NB4 (cell line): ENCODE measurements at regions not wholly inside any gene's neighbourhood (a gene's known extent, or its start where the extent isn't known, plus 50 kb on each side); places are given as distances from the start of the nearest gene placed in this dataset.

Experiments
- DNase-seq: peaks from one replicate; pipeline ENCODE4 v3.0.0; 2010; ENCODE audit warnings: low read depth
- H3K4me3 ChIP-seq: one replicate; pipeline ENCODE4 v1.5.1; 2011; ENCODE audit warnings: mild to moderate bottlenecking, low read depth, low read length, moderate library complexity
- CTCF ChIP-seq: IDR thresholded peaks from one replicate; pipeline ENCODE4 v1.5.1; 2012; ENCODE audit warnings: low read depth, low read length
- MAX ChIP-seq: IDR thresholded peaks from 2 replicates; pipeline ENCODE4 v1.6.1; 2011; ENCODE audit warnings: low read depth, low read length
- MYC ChIP-seq: IDR thresholded peaks from 2 replicates; pipeline ENCODE4 v1.6.1; 2011; ENCODE audit warnings: low read depth, low read length
- POLR2A ChIP-seq: IDR thresholded peaks from 2 replicates; pipeline ENCODE4 v1.6.1; 2011; ENCODE audit warnings: mild to moderate bottlenecking; ENCODE audit not compliant: insufficient read length; ENCODE audit errors: extremely low read depth

- no peak overlapping the region for H3K4me3 ChIP-seq
- TF ChIP-seq POLR2A (no peak), CTCF (no peak), MYC (no peak), MAX (no peak)
- DNase-seq = no peak
Measured at GRCh38 chrX:140110081-140110650, 144.8 kb upstream of the CXorf66 start.

GRCh38 chrX:140104760-140105159 is 139.4 kb upstream of the CXorf66 start:
- TF ChIP-seq POLR2A (no peak), CTCF (no peak), MAX (no peak), MYC (no peak)
- DNase-seq = no peak
- H3K4me3 ChIP-seq = no peak overlapping the region

- H3K4me3 ChIP-seq = no peak overlapping the region
- DNase-seq = no peak
- no peak for TF ChIP-seq CTCF
- TF ChIP-seq MYC = no peak
- TF ChIP-seq MAX = no peak
- TF ChIP-seq POLR2A = no peak
Measured at GRCh38 chrX:140099221-140099620, 133.9 kb upstream of the CXorf66 start.

GRCh38 chrX:140092121-140092520 is 126.8 kb upstream of the CXorf66 start:
- H3K4me3 ChIP-seq = no peak overlapping the region
- TF ChIP-seq CTCF (no peak), MAX (no peak), POLR2A (no peak), MYC (no peak)
- DNase-seq = no peak

- TF ChIP-seq POLR2A = no peak
- TF ChIP-seq CTCF = no peak
- TF ChIP-seq MAX = no peak
- TF ChIP-seq MYC = no peak
- no peak overlapping the region for H3K4me3 ChIP-seq
- no peak for DNase-seq
Measured at GRCh38 chrX:140091125-140091886, 126.0 kb upstream of the CXorf66 start.

- no peak overlapping the region for H3K4me3 ChIP-seq
- TF ChIP-seq CTCF = no peak
- TF ChIP-seq POLR2A = no peak
- TF ChIP-seq MYC = no peak
- no peak for TF ChIP-seq MAX
- no peak for DNase-seq
Measured at GRCh38 chrX:140090800-140091124, 125.4 kb upstream of the CXorf66 start.
